ENCODE measurements at regions not wholly inside any gene's neighbourhood (a gene's known extent, or its start where the extent isn't known, plus 50 kb on each side); places are given as distances from the start of the nearest gene placed in this dataset.

DNA sequence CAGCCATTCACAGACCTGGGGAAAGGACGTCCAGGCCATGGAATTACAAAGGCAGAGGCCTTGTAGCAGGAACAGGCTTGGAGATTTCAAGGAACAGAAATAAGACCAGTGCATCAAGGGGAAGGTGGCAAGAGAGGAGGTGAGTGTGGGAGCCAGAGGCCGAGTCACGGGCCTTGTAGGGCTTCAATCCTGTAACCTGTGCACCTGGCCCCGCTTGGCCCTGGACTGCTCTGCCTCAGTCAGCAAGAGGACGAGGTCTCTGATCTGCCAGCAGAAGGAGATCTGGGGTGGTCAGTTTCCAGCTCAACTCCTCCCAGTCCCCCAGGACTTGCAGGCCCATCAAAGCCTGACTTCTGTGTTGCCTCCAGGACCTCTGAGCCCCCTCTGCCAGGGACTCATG, 200.8 kb downstream of the VRK1 start:
- Histone ChIP-seq H3K27me3 (ENCODE audit: insufficient read depth, low read length) (no peaks in the 10 kb centered on the region), H3K27ac (ENCODE audit: low read depth, low read length) (no peak overlapping the region), H3K9ac (ENCODE audit: low read length) (no peak overlapping the region), H4K20me1 (ENCODE audit: insufficient read depth, low read length) (no peaks in the 10 kb centered on the region), H3K9me3 (ENCODE audit: insufficient read depth, low read depth, low read length) (no peaks in the 10 kb centered on the region), H3K79me2 (ENCODE audit: insufficient read depth, low read length) (no peaks in the 10 kb centered on the region), H3K36me3 (ENCODE audit: insufficient read depth, low read length) (no peaks in the 10 kb centered on the region), H3K4me1 (ENCODE audit: insufficient read depth, low read length) (no peaks in the 10 kb centered on the region), H3K4me2 (ENCODE audit: low read length) (no peak overlapping the region), H2AFZ (ENCODE audit: low read depth, low read length) (no peak overlapping the region), H3K4me3 (ENCODE audit: insufficient read depth, low read depth, low read length) (no peak overlapping the region)
- Mint-ChIP-seq H3K4me1 (ENCODE audit: low read depth, unreplicated experiment) (no peaks in the 10 kb centered on the region), H3K27me3 (ENCODE audit: low read depth, unreplicated experiment) (peaks cover 10% of the 10 kb centered on the region), H3K36me3 (ENCODE audit: low read depth, unreplicated experiment) (no peaks in the 10 kb centered on the region), H3K9me3 (ENCODE audit: unreplicated experiment) (no peaks in the 10 kb centered on the region), H3K4me3 (ENCODE audit: unreplicated experiment) (no peak overlapping the region), H3K27ac (ENCODE audit: unreplicated experiment) (no peak overlapping the region)
- DNase-seq (ENCODE audit: low read depth) (no peak), FAIRE-seq (no peak)
- TF ChIP-seq, protein P1, sequence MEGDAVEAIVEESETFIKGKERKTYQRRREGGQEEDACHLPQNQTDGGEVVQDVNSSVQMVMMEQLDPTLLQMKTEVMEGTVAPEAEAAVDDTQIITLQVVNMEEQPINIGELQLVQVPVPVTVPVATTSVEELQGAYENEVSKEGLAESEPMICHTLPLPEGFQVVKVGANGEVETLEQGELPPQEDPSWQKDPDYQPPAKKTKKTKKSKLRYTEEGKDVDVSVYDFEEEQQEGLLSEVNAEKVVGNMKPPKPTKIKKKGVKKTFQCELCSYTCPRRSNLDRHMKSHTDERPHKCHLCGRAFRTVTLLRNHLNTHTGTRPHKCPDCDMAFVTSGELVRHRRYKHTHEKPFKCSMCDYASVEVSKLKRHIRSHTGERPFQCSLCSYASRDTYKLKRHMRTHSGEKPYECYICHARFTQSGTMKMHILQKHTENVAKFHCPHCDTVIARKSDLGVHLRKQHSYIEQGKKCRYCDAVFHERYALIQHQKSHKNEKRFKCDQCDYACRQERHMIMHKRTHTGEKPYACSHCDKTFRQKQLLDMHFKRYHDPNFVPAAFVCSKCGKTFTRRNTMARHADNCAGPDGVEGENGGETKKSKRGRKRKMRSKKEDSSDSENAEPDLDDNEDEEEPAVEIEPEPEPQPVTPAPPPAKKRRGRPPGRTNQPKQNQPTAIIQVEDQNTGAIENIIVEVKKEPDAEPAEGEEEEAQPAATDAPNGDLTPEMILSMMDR (IDR thresholded peaks at IDR 0.05; ENCODE audit: insufficient read depth, low read depth, low read length): no peak
- no peak for TF ChIP-seq EZH2 (IDR thresholded peaks at IDR 0.05; ENCODE audit: insufficient read depth, low read length)

DNA sequence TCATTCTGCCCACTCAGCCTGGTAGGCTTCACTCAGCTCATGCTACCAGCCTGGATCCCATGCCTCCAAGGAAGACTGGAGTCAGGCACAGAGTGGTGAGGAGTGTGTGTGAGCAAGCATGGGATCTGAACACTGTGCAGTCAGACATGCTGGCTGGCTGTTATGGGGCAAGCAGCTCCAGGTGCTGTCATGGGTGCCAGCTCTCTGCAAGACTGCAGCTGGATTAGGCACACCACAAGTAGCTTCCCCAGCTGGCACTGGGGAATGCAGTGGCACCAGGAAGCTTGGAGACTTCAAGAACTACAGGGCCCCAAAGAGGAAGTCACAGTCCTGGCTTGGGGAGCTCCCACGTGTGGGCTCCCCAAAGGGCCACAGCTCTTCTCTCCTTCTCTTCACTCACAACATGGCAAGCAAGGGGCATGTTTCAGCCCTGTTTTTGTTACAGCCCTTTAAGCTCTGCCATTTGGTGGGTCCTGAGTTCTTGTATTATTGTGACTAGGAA, 202.5 kb downstream of the VRK1 start:
- Histone ChIP-seq H3K4me1 (ENCODE audit: insufficient read depth, low read length) (no peaks in the 10 kb centered on the region), H2AFZ (ENCODE audit: low read depth, low read length) (no peak overlapping the region), H3K4me3 (ENCODE audit: insufficient read depth, low read depth, low read length) (no peak overlapping the region), H3K27ac (ENCODE audit: low read depth, low read length) (no peak overlapping the region), H3K36me3 (ENCODE audit: insufficient read depth, low read length) (no peaks in the 10 kb centered on the region), H3K4me2 (ENCODE audit: low read length) (no peak overlapping the region), H3K27me3 (ENCODE audit: insufficient read depth, low read length) (no peaks in the 10 kb centered on the region), H3K79me2 (ENCODE audit: insufficient read depth, low read length) (no peaks in the 10 kb centered on the region), H3K9ac (ENCODE audit: low read length) (no peak overlapping the region), H3K9me3 (ENCODE audit: insufficient read depth, low read depth, low read length) (no peaks in the 10 kb centered on the region), H4K20me1 (ENCODE audit: insufficient read depth, low read length) (no peaks in the 10 kb centered on the region)
- no peak for FAIRE-seq
- H3K9me3 Mint-ChIP-seq (ENCODE audit: unreplicated experiment): no peaks in the 10 kb centered on the region
- H3K27ac Mint-ChIP-seq (ENCODE audit: unreplicated experiment): no peak overlapping the region
- TF ChIP-seq, protein P1 (IDR thresholded peaks at IDR 0.05; ENCODE audit: insufficient read depth, low read depth, low read length): no peak
- TF ChIP-seq EZH2 (IDR thresholded peaks at IDR 0.05; ENCODE audit: insufficient read depth, low read length): no peak
- H3K4me1 Mint-ChIP-seq (ENCODE audit: low read depth, unreplicated experiment): no peaks in the 10 kb centered on the region
- DNase-seq (ENCODE audit: low read depth): no peak
- no peaks in the 10 kb centered on the region for H3K36me3 Mint-ChIP-seq (ENCODE audit: low read depth, unreplicated experiment)
- H3K27me3 Mint-ChIP-seq (ENCODE audit: low read depth, unreplicated experiment): peaks cover 7% of the 10 kb centered on the region
- no peak overlapping the region for H3K4me3 Mint-ChIP-seq (ENCODE audit: unreplicated experiment)

DNA sequence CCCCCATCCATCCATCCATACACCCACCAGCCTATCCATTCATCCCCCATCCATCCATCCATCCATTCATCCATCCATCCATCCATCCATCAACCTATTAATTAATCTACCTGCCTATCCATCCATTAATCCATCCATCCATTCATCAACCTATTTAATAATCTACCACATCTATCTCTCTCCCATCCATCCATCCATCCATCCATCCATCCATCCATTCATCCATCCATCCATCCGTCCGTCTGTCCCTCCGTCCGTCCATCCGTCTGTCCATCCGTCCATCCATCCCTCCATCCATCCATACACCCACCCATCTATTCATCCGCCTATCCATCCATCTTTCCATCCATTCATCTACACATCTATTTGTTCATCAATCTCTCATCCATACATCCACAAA, 205.3 kb downstream of the VRK1 start:
- Mint-ChIP-seq H3K27me3 (ENCODE audit: low read depth, unreplicated experiment) (no peaks in the 10 kb centered on the region), H3K4me1 (ENCODE audit: low read depth, unreplicated experiment) (no peaks in the 10 kb centered on the region), H3K9me3 (ENCODE audit: unreplicated experiment) (peaks cover 4% of the 10 kb centered on the region), H3K36me3 (ENCODE audit: low read depth, unreplicated experiment) (no peaks in the 10 kb centered on the region), H3K4me3 (ENCODE audit: unreplicated experiment) (no peak overlapping the region), H3K27ac (ENCODE audit: unreplicated experiment) (no peak overlapping the region)
- no peaks in the 10 kb centered on the region for H3K4me1 ChIP-seq (ENCODE audit: insufficient read depth, low read length)
- no peak overlapping the region for H3K4me3 ChIP-seq (ENCODE audit: insufficient read depth, low read depth, low read length)
- no peaks in the 10 kb centered on the region for H3K9me3 ChIP-seq (ENCODE audit: insufficient read depth, low read depth, low read length)
- no peak overlapping the region for H2AFZ ChIP-seq (ENCODE audit: low read depth, low read length)
- no peaks in the 10 kb centered on the region for H3K79me2 ChIP-seq (ENCODE audit: insufficient read depth, low read length)
- H3K4me2 ChIP-seq (ENCODE audit: low read length): no peak overlapping the region
- no peaks in the 10 kb centered on the region for H4K20me1 ChIP-seq (ENCODE audit: insufficient read depth, low read length)
- H3K36me3 ChIP-seq (ENCODE audit: insufficient read depth, low read length): no peaks in the 10 kb centered on the region
- TF ChIP-seq, protein P1 (IDR thresholded peaks at IDR 0.05; ENCODE audit: insufficient read depth, low read depth, low read length): no peak
- H3K27me3 ChIP-seq (ENCODE audit: insufficient read depth, low read length): no peaks in the 10 kb centered on the region
- DNase-seq (ENCODE audit: low read depth): no peak
- no peak overlapping the region for H3K9ac ChIP-seq (ENCODE audit: low read length)
- FAIRE-seq: no peak
- no peak overlapping the region for H3K27ac ChIP-seq (ENCODE audit: low read depth, low read length)

Measured in astrocyte (in vitro differentiated cells and primary cell).